Mesodermal cell (in vitro differentiated cells): ENCODE measurements at regions not wholly inside any gene's neighbourhood (a gene's known extent, or its start where the extent isn't known, plus 50 kb on each side); places are given as distances from the start of the nearest gene placed in this dataset.

ENCODE experiments used
- H3K27ac ChIP-seq: 2 replicates; pipeline ENCODE4 v1.7.0; 2013; ENCODE audit warnings: mild to moderate bottlenecking, low read depth, low read length, moderate library complexity; ENCODE audit not compliant: severe bottlenecking
- H3K36me3 ChIP-seq: 2 replicates; pipeline ENCODE4 v1.7.1; 2013; ENCODE audit warnings: mild to moderate bottlenecking, low read length, moderate library complexity; ENCODE audit not compliant: control insufficient read depth, insufficient read depth
- H3K4me1 ChIP-seq: one replicate; pipeline ENCODE4 v1.7.1; 2013; ENCODE audit warnings: mild to moderate bottlenecking, low read length; ENCODE audit not compliant: insufficient read depth, control insufficient read depth, poor library complexity, severe bottlenecking
- H3K4me3 ChIP-seq: 2 replicates; pipeline ENCODE4 v1.7.0; 2013; ENCODE audit warnings: low read length, control low read depth, mild to moderate bottlenecking; ENCODE audit not compliant: insufficient read depth, poor library complexity, severe bottlenecking; ENCODE audit errors: extremely low read depth
- H3K9me3 ChIP-seq: 2 replicates; pipeline ENCODE4 v1.7.1; 2013; ENCODE audit warnings: mild to moderate bottlenecking, low read length, moderate library complexity; ENCODE audit not compliant: control insufficient read depth
- WGBS, 2 experiments: methylation state at CpG; one replicate each; pipeline ENCODE4 v1.1.5; 2013; ENCODE audit warnings: missing lambda C conversion rate in 2 of 2; ENCODE audit not compliant: insufficient coverage in 2 of 2; 5-methylcytosine and 5-hydroxymethylcytosine counted together

GRCh38 chr11:19316434-19316833 lies 75.7 kb upstream of the E2F8 start:
- H3K9me3 ChIP-seq, result no peaks in the 10 kb centered on the region
- 70 to 80% methylated on average over 5 to 7 of the region's 7 CpGs for WGBS, 2 experiments
- no peaks in the 10 kb centered on the region for H3K36me3 ChIP-seq

GRCh38 chr11:19315511-19315910 lies 74.8 kb upstream of the E2F8 start:
- 88 to 89% methylated on average over 1 to 2 of the region's 2 CpGs for WGBS, 2 experiments
- H3K27ac ChIP-seq, result no peak overlapping the region
- H3K4me3 ChIP-seq, result no peak overlapping the region
- no peaks in the 10 kb centered on the region for H3K9me3 ChIP-seq
- no peaks in the 10 kb centered on the region for H3K36me3 ChIP-seq
- H3K4me1 ChIP-seq, result no peaks in the 10 kb centered on the region

More at GRCh38 chr11:19316434-19316833, 75.7 kb upstream of the E2F8 start:
- no peak overlapping the region for H3K27ac ChIP-seq
- H3K4me3 ChIP-seq, result no peak overlapping the region
- no peaks in the 10 kb centered on the region for H3K4me1 ChIP-seq

- Histone ChIP-seq H3K9me3 (no peaks in the 10 kb centered on the region), H3K27ac (no peak overlapping the region), H3K36me3 (no peaks in the 10 kb centered on the region), H3K4me1 (no peaks in the 10 kb centered on the region), H3K4me3 (no peak overlapping the region)
- WGBS, 2 experiments, result 60% methylated on average over 1 of the region's 1 CpG; no CpG with 5 or more reads in 1 of the 2 experiments
These were observed 72.4 kb upstream of the E2F8 start for GRCh38 chr11:19313140-19313539.

- WGBS, 2 experiments, result 60 to 92% methylated on average over 1 to 2 of the region's 3 CpGs
- Histone ChIP-seq H3K36me3 (no peaks in the 10 kb centered on the region), H3K4me3 (no peak overlapping the region), H3K27ac (no peak overlapping the region), H3K9me3 (no peaks in the 10 kb centered on the region), H3K4me1 (no peaks in the 10 kb centered on the region)
These were observed 70.7 kb upstream of the E2F8 start for GRCh38 chr11:19311308-19312030.

- Histone ChIP-seq H3K4me3 (no peak overlapping the region), H3K36me3 (no peaks in the 10 kb centered on the region), H3K9me3 (no peaks in the 10 kb centered on the region), H3K4me1 (no peaks in the 10 kb centered on the region), H3K27ac (no peak overlapping the region)
- WGBS, 2 experiments, result 69 to 75% methylated on average over 2 of the region's 6 CpGs
These were observed 66.8 kb upstream of the E2F8 start for GRCh38 chr11:19307498-19307897.

GRCh38 chr11:19306179-19306944 lies 65.6 kb upstream of the E2F8 start:
- Histone ChIP-seq H3K27ac (no peak overlapping the region), H3K4me1 (no peaks in the 10 kb centered on the region), H3K36me3 (no peaks in the 10 kb centered on the region), H3K4me3 (no peak overlapping the region), H3K9me3 (no peaks in the 10 kb centered on the region)
- WGBS, 2 experiments, result 78 to 90% methylated on average over 5 to 8 of the region's 9 CpGs

GRCh38 chr11:19301361-19301760 lies 60.6 kb upstream of the E2F8 start:
- no CpG with 5 or more reads among the region's 1 CpG for WGBS, 2 experiments
- H3K9me3 ChIP-seq, result no peaks in the 10 kb centered on the region
- no peak overlapping the region for H3K4me3 ChIP-seq
- H3K4me1 ChIP-seq, result no peaks in the 10 kb centered on the region
- H3K36me3 ChIP-seq, result no peaks in the 10 kb centered on the region
- H3K27ac ChIP-seq, result no peak overlapping the region

- WGBS, 2 experiments, result 88% methylated on average over 1 of the region's 4 CpGs; no CpG with 5 or more reads in 1 of the 2 experiments
These were observed 53.7 kb upstream of the E2F8 start for GRCh38 chr11:19294444-19294843.

GRCh38 chr11:19291064-19291463 lies 50.3 kb upstream of the E2F8 start:
- Histone ChIP-seq H3K4me3 (no peak overlapping the region), H3K4me1 (no peaks in the 10 kb centered on the region), H3K36me3 (no peaks in the 10 kb centered on the region), H3K27ac (no peak overlapping the region), H3K9me3 (no peaks in the 10 kb centered on the region)
- WGBS, 2 experiments, result 60 to 71% methylated on average over 1 of the region's 2 CpGs

More at GRCh38 chr11:19294444-19294843, 53.7 kb upstream of the E2F8 start:
- Histone ChIP-seq H3K4me3 (no peak overlapping the region), H3K36me3 (no peaks in the 10 kb centered on the region), H3K9me3 (no peaks in the 10 kb centered on the region), H3K27ac (no peak overlapping the region), H3K4me1 (no peaks in the 10 kb centered on the region)
